Body of pancreas (tissue), 4 donors: ENCODE measurements at regions not wholly inside any gene's neighbourhood (a gene's known extent, or its start where the extent isn't known, plus 50 kb on each side); places are given as distances from the start of the nearest gene placed in this dataset.

Experiments
- CTCF ChIP-seq, 7 experiments: fragments of 450-650 bp in 4 of 7; fragments of 200-600 bp in 3 of 7; sonication (generic) in 3 of 7; IDR thresholded peaks; one replicate each; pipeline ENCODE4 v1.5.1; 2016 to 2019; ENCODE audit warnings: antibody characterized with exemption in 7 of 7
- POLR2A ChIP-seq, 3 donors: fragments of 450-650 bp; IDR thresholded peaks; one replicate each; pipeline ENCODE4 v1.6.1; 2016; ENCODE audit warnings: antibody characterized with exemption in 3 of 3, mild to moderate bottlenecking in 2 of 3

GRCh38 chr3:135491491-135492205, 473.9 kb upstream of the PPP2R3A start:
- TF ChIP-seq CTCF (IDR thresholded peaks at IDR 0.05) (no peak), POLR2A (IDR thresholded peaks at IDR 0.05) (no peak)
